Spleen (tissue), 11 donors: ENCODE measurements at regions not wholly inside any gene's neighbourhood (a gene's known extent, or its start where the extent isn't known, plus 50 kb on each side); places are given as distances from the start of the nearest gene placed in this dataset.

Experiments used
- DNase-seq: peaks from one replicate; pipeline ENCODE4 v3.0.0-alpha.2; 2020
- H3K27ac ChIP-seq, 8 donors: fragments of 200-600 bp; sonication (generic) in 7 of 8; 1 replicate in 4 of 8; 2 replicates in 4 of 8; pipeline versions ENCODE4 v1.5.0 to v1.8.0; 2016 to 2021; ENCODE audit warnings: inconsistent platforms in 4 of 8, mild to moderate bottlenecking in 4 of 8, moderate library complexity in 1 of 8
- H3K27me3 ChIP-seq, 7 donors: fragments of 200-600 bp; sonication (generic) in 6 of 7; replicated peaks in 1 of 7; 1 replicate in 4 of 7; 2 replicates in 3 of 7; pipeline versions ENCODE4 v1.5.0 to v1.8.0; 2016 to 2021; ENCODE audit warnings: inconsistent platforms in 3 of 7, mild to moderate bottlenecking in 1 of 7
- H3K36me3 ChIP-seq, 6 donors: fragments of 200-600 bp; sonication (generic) in 5 of 6; 1 replicate in 4 of 6; 2 replicates in 2 of 6; pipeline versions ENCODE4 v1.5.0 to v1.8.0; 2016 to 2021; ENCODE audit warnings: inconsistent platforms in 2 of 6
- H3K4me1 ChIP-seq, 6 donors: fragments of 200-600 bp; sonication (generic) in 5 of 6; 1 replicate in 3 of 6; 2 replicates in 3 of 6; pipeline versions ENCODE4 v1.5.0 to v1.8.0; 2016 to 2021; ENCODE audit warnings: inconsistent platforms in 3 of 6
- H3K4me3 ChIP-seq, 8 donors: fragments of 200-600 bp; sonication (generic) in 7 of 8; 1 replicate in 4 of 8; 2 replicates in 4 of 8; pipeline versions ENCODE4 v1.5.0 to v1.8.0; 2016 to 2021; ENCODE audit warnings: inconsistent platforms in 4 of 8, mild to moderate bottlenecking in 4 of 8, moderate library complexity in 2 of 8
- H3K9me3 ChIP-seq, 8 donors: fragments of 200-600 bp; sonication (generic) in 7 of 8; 1 replicate in 4 of 8; 2 replicates in 4 of 8; pipeline versions ENCODE4 v1.5.0 to v1.8.0; 2016 to 2021; ENCODE audit warnings: inconsistent platforms in 4 of 8
- CTCF ChIP-seq, 11 experiments: fragments of 200-600 bp in 7 of 11; fragments of 450-650 bp in 4 of 11; sonication (generic) in 4 of 11; IDR thresholded peaks in 8 of 11; conservative IDR thresholded peaks in 3 of 11; 1 replicate in 7 of 11; 2 replicates in 4 of 11; pipeline versions ENCODE4 v1.4.0 to v1.8.0; 2016 to 2021; ENCODE audit warnings: antibody characterized with exemption in 11 of 11, inconsistent platforms in 4 of 11, mild to moderate bottlenecking in 1 of 11
- POLR2A ChIP-seq, 3 donors: fragments of 450-650 bp; IDR thresholded peaks; one replicate each; pipeline ENCODE4 v1.5.1; 2017; ENCODE audit warnings: antibody characterized with exemption in 3 of 3, mild to moderate bottlenecking in 1 of 3
- POLR2AphosphoS5 ChIP-seq, 3 donors: sonication (generic); formaldehyde crosslinking; IDR thresholded peaks; one replicate each; pipeline ENCODE4 v1.5.1; 2017; ENCODE audit warnings: antibody characterized with exemption in 3 of 3
- WGBS, 5 donors: extraction: QIAGEN DNeasy Blood & Tissue Kit in 3 of 5; methylation state at CpG; one replicate each; pipeline versions ENCODE4 v1.1.5 to v1.1.7; 2013 to 2018; 5-methylcytosine and 5-hydroxymethylcytosine counted together
- intact Hi-C: fragments of 100-400 bp; cut with DNase I; formaldehyde crosslinking; loops from one replicate; pipeline ENCODE4 v1.15.0; 2023; ENCODE audit warnings: low total_unique reads
- donor health status: healthy with polysubstance abuse.
- donor health status: DM: no; HTN: no; CAD: no; lungs with moderate emphysema.
- donor health status: DM: no; HTN: no; CAD: no.
- donor health status: Bipolar disorder and iron deficiency.
- donor health status: healthy.
- donor health status: DM: no; HTN: no; CAD: no.
- donor health status: DM: yes; HTN: yes; CAD: no.

- intact Hi-C loops: no loop called here
- no peak for TF ChIP-seq POLR2A (IDR thresholded peaks at IDR 0.05)
- no peak for TF ChIP-seq POLR2AphosphoS5 (IDR thresholded peaks at IDR 0.05)
- TF ChIP-seq CTCF (IDR thresholded peaks at IDR 0.05 in 8 of 11, conservative IDR thresholded peaks at IDR 0.05 in 3 of 11): no peak
- 70 to 85% (median 79%) methylated on average over 4 of the region's 4 CpGs for WGBS, 5 donors
- H3K4me1 ChIP-seq: no peaks in the 10 kb centered on the region
- H3K36me3 ChIP-seq: no peaks in the 10 kb centered on the region
- H3K4me3 ChIP-seq: no peak overlapping the region
- DNase-seq: no peak
- peaks cover 0 to 13% (median 0%) of the 10 kb centered on the region in 8 donors for H3K9me3 ChIP-seq
- H3K27me3 ChIP-seq: no peaks in the 10 kb centered on the region
- no peak overlapping the region for H3K27ac ChIP-seq
Measured at GRCh38 chr13:73462241-73462640, 403.4 kb downstream of the KLF5 start.

- 76 to 93% (median 85%) methylated on average over 10 of the region's 10 CpGs for WGBS, 5 donors
- Histone ChIP-seq H3K27me3 (no peaks in the 10 kb centered on the region), H3K27ac (no peak overlapping the region), H3K36me3 (no peaks in the 10 kb centered on the region), H3K4me3 (no peak overlapping the region), H3K9me3 (peaks cover 0 to 8% (median 0%) of the 10 kb centered on the region in 8 donors), H3K4me1 (no peaks in the 10 kb centered on the region)
- no peak for DNase-seq
- intact Hi-C loops: no loop called here
- TF ChIP-seq POLR2A (IDR thresholded peaks at IDR 0.05) (no peak), CTCF (IDR thresholded peaks at IDR 0.05 in 8 of 11, conservative IDR thresholded peaks at IDR 0.05 in 3 of 11) (no peak), POLR2AphosphoS5 (IDR thresholded peaks at IDR 0.05) (no peak)
Measured at GRCh38 chr13:73451221-73452029, 392.6 kb downstream of the KLF5 start.

- Histone ChIP-seq H3K4me3 (no peak overlapping the region), H3K27ac (no peak overlapping the region), H3K9me3 (peaks cover 0 to 15% (median 0%) of the 10 kb centered on the region in 8 donors), H3K27me3 (no peaks in the 10 kb centered on the region), H3K4me1 (no peaks in the 10 kb centered on the region), H3K36me3 (no peaks in the 10 kb centered on the region)
- WGBS, 5 donors: 61 to 85% (median 81%) methylated on average over 2 of the region's 2 CpGs
- intact Hi-C loops: no loop called here
- no peak for DNase-seq
- TF ChIP-seq CTCF (IDR thresholded peaks at IDR 0.05 in 8 of 11, conservative IDR thresholded peaks at IDR 0.05 in 3 of 11) (no peak), POLR2A (IDR thresholded peaks at IDR 0.05) (no peak), POLR2AphosphoS5 (IDR thresholded peaks at IDR 0.05) (no peak)
Measured at GRCh38 chr13:73450583-73450982, 391.8 kb downstream of the KLF5 start.

GRCh38 chr13:73449252-73449651, 390.4 kb downstream of the KLF5 start:
- TF ChIP-seq POLR2A (IDR thresholded peaks at IDR 0.05): no peak
- TF ChIP-seq CTCF (IDR thresholded peaks at IDR 0.05 in 8 of 11, conservative IDR thresholded peaks at IDR 0.05 in 3 of 11): no peak
- TF ChIP-seq POLR2AphosphoS5 (IDR thresholded peaks at IDR 0.05): no peak
- Histone ChIP-seq H3K9me3 (peaks cover 0 to 28% (median 10%) of the 10 kb centered on the region in 8 donors), H3K27me3 (no peaks in the 10 kb centered on the region), H3K36me3 (no peaks in the 10 kb centered on the region), H3K27ac (no peak overlapping the region), H3K4me1 (no peaks in the 10 kb centered on the region), H3K4me3 (no peak overlapping the region)
- intact Hi-C loops: no loop called here
- DNase-seq: no peak
- 79 to 94% (median 90%) methylated on average over 1 of the region's 1 CpG for WGBS, 5 donors
